Neural progenitor cell (in vitro differentiated cells): ENCODE measurements at regions not wholly inside any gene's neighbourhood (a gene's known extent, or its start where the extent isn't known, plus 50 kb on each side); places are given as distances from the start of the nearest gene placed in this dataset.
"Not testable (repeated sequence)": the region's sequence is repeated elsewhere in the genome, so short reads cannot be mapped to it uniquely, and the experiment has no call there.

Experiments
- DNase-seq: peaks from one replicate; pipeline ENCODE4 v3.0.0-alpha.2; 2016; ENCODE audit warnings: low spot score
- H2AFZ ChIP-seq: fragments of 200-600 bp; sonication (generic); replicated peaks from 2 replicates; pipeline ENCODE4 v1.6.1; 2016; ENCODE audit warnings: antibody characterized with exemption
- H3F3A ChIP-seq: fragments of 200-600 bp; sonication (generic); 2 replicates; pipeline ENCODE4 v1.6.1; 2016; ENCODE audit warnings: antibody characterized with exemption, low read depth
- H3K27ac ChIP-seq: fragments of 200-600 bp; sonication (generic); 2 replicates; pipeline ENCODE4 v1.5.1; 2016; ENCODE audit warnings: mild to moderate bottlenecking
- H3K27me3 ChIP-seq: fragments of 200-600 bp; sonication (generic); 2 replicates; pipeline ENCODE4 v1.6.1; 2016; ENCODE audit warnings: mild to moderate bottlenecking, moderate library complexity
- H3K36me3 ChIP-seq: fragments of 200-600 bp; sonication (generic); 2 replicates; pipeline ENCODE4 v1.5.1; 2016
- H3K4me1 ChIP-seq: fragments of 200-600 bp; sonication (generic); 2 replicates; pipeline ENCODE4 v1.6.1; 2016; ENCODE audit warnings: mixed run types
- H3K4me2 ChIP-seq: fragments of 200-600 bp; sonication (generic); 2 replicates; pipeline ENCODE4 v1.6.1; 2016
- H3K4me3 ChIP-seq: fragments of 200-600 bp; sonication (generic); 2 replicates; pipeline ENCODE4 v1.5.1; 2016
- H3K79me2 ChIP-seq: fragments of 200-600 bp; sonication (generic); 2 replicates; pipeline ENCODE4 v1.6.1; 2016; ENCODE audit warnings: low read depth
- H3K9ac ChIP-seq: fragments of 200-600 bp; sonication (generic); 2 replicates; pipeline ENCODE4 v1.6.1; 2016
- H3K9me3 ChIP-seq: fragments of 200-600 bp; sonication (generic); 2 replicates; pipeline ENCODE4 v1.5.1; 2016; ENCODE audit warnings: low read depth
- H4K20me1 ChIP-seq: fragments of 200-600 bp; sonication (generic); 2 replicates; pipeline ENCODE4 v1.6.1; 2016; ENCODE audit warnings: low read depth
- H3K27ac Mint-ChIP-seq: 3 replicates; pipeline ENCODE4 v1.8.0; 2021; ENCODE audit warnings: mixed read lengths
- H3K27me3 Mint-ChIP-seq: 2 replicates; pipeline ENCODE4 v1.8.0; 2022; ENCODE audit warnings: low read depth, mild to moderate bottlenecking, inconsistent platforms, moderate library complexity, mixed read lengths; ENCODE audit not compliant: insufficient read depth
- H3K36me3 Mint-ChIP-seq: 3 replicates; pipeline ENCODE4 v1.8.0; 2021; ENCODE audit warnings: mixed read lengths
- H3K4me1 Mint-ChIP-seq: 3 replicates; pipeline ENCODE4 v1.8.0; 2021; ENCODE audit warnings: mixed read lengths
- H3K4me3 Mint-ChIP-seq: 3 replicates; pipeline ENCODE4 v1.8.0; 2021; ENCODE audit warnings: mild to moderate bottlenecking, moderate library complexity, mixed read lengths
- H3K9me3 Mint-ChIP-seq: 3 replicates; pipeline ENCODE4 v1.8.0; 2020; ENCODE audit warnings: mixed read lengths
- EZH2 ChIP-seq: fragments of 200-600 bp; sonication (generic); IDR thresholded peaks from 2 replicates; pipeline ENCODE4 v1.6.1; 2017; ENCODE audit warnings: antibody characterized with exemption, mild to moderate bottlenecking, moderate library complexity
- EZH2phosphoT487 ChIP-seq: fragments of 200-600 bp; sonication (generic); IDR thresholded peaks from 2 replicates; pipeline ENCODE4 v1.6.1; 2017; ENCODE audit warnings: antibody characterized with exemption
- TF ChIP-seq, protein P1 (sequence below): fragments of 200-600 bp; sonication (generic); IDR thresholded peaks from 2 replicates; pipeline ENCODE4 v1.5.1; 2017; ENCODE audit warnings: antibody characterized with exemption, mild to moderate bottlenecking

DNA sequence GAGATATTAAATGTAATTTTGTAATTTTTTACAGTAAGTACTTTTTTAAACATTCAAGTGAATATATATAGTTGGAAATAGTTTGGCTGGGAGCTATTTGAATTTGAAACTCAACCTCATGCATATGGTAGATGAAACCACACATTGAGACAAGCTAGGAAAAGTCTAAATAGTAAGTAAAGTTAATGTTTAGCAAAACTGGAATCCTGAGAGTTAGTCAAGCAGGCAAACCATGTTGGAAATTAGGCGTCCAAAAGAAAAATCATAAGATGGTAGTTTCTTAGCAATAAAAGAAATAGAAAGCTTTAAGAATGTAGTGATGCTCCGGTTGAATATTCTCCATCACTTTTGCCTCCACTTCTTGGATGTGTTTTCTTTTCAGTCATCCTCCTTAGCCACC lies 657.1 kb upstream of the CDH10 start:
- no peaks in the 10 kb centered on the region for H3K27me3 ChIP-seq

DNA sequence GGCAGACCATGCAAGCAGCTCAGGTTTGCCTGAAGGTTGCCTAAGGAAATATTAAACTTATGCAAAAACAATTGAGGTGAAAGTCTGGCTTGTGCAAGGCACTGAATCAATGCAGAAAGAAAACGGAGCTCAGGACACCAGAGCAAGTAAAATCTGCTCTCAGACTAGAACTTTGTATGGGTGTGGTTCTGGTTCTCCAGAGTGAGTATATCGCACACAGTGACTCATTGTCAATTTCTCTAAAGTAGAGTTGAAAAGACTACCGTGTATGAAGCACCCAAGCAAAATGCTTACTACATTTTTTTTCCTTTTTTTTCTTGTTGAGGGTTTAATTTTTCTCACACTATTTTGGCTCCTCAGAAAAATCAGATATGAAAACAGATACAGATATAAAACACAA lies 650.3 kb upstream of the CDH10 start:
- Histone ChIP-seq H3K36me3 (no peaks in the 10 kb centered on the region), H3K4me3 (no peak overlapping the region), H3K9me3 (no peaks in the 10 kb centered on the region), H3K4me2 (no peak overlapping the region), H3K27me3 (no peaks in the 10 kb centered on the region), H2AFZ (peak overlapping the region; percentile 45), H3K79me2 (no peaks in the 10 kb centered on the region), H3K4me1 (no peaks in the 10 kb centered on the region), H3K27ac (no peak overlapping the region), H3F3A (no peaks in the 10 kb centered on the region), H3K9ac (no peak overlapping the region), H4K20me1 (no peaks in the 10 kb centered on the region)
- no peak overlapping the region for H3K4me3 Mint-ChIP-seq
- no peaks in the 10 kb centered on the region for H3K9me3 Mint-ChIP-seq
- DNase-seq, result no peak
- H3K27ac Mint-ChIP-seq, result no peak overlapping the region
- TF ChIP-seq EZH2, result no peak
- TF ChIP-seq, protein P1, sequence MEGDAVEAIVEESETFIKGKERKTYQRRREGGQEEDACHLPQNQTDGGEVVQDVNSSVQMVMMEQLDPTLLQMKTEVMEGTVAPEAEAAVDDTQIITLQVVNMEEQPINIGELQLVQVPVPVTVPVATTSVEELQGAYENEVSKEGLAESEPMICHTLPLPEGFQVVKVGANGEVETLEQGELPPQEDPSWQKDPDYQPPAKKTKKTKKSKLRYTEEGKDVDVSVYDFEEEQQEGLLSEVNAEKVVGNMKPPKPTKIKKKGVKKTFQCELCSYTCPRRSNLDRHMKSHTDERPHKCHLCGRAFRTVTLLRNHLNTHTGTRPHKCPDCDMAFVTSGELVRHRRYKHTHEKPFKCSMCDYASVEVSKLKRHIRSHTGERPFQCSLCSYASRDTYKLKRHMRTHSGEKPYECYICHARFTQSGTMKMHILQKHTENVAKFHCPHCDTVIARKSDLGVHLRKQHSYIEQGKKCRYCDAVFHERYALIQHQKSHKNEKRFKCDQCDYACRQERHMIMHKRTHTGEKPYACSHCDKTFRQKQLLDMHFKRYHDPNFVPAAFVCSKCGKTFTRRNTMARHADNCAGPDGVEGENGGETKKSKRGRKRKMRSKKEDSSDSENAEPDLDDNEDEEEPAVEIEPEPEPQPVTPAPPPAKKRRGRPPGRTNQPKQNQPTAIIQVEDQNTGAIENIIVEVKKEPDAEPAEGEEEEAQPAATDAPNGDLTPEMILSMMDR, result no peak
- no peak for TF ChIP-seq EZH2phosphoT487
- no peaks in the 10 kb centered on the region for H3K27me3 Mint-ChIP-seq
- H3K4me1 Mint-ChIP-seq, result no peaks in the 10 kb centered on the region
- no peaks in the 10 kb centered on the region for H3K36me3 Mint-ChIP-seq

More for the DNA sequence above, 657.1 kb upstream of the CDH10 start:
- no peak overlapping the region for H3K27ac ChIP-seq
- H3K9me3 ChIP-seq, result no peaks in the 10 kb centered on the region
- Mint-ChIP-seq H3K27ac (no peak overlapping the region), H3K9me3 (no peaks in the 10 kb centered on the region), H3K36me3 (no peaks in the 10 kb centered on the region), H3K27me3 (no peaks in the 10 kb centered on the region), H3K4me1 (no peaks in the 10 kb centered on the region), H3K4me3 (no peak overlapping the region)
- TF ChIP-seq EZH2phosphoT487 (no peak), EZH2 (no peak)
- TF ChIP-seq, protein P1, result no peak
- H3K4me3 ChIP-seq, result no peak overlapping the region
- no peaks in the 10 kb centered on the region for H4K20me1 ChIP-seq
- no peak for DNase-seq
- peak overlapping the region; percentile 56 for H2AFZ ChIP-seq
- no peaks in the 10 kb centered on the region for H3K4me1 ChIP-seq
- no peaks in the 10 kb centered on the region for H3K36me3 ChIP-seq
- no peak overlapping the region for H3K9ac ChIP-seq
- no peak overlapping the region for H3K4me2 ChIP-seq
- H3K79me2 ChIP-seq, result no peaks in the 10 kb centered on the region
- no peaks in the 10 kb centered on the region for H3F3A ChIP-seq

DNA sequence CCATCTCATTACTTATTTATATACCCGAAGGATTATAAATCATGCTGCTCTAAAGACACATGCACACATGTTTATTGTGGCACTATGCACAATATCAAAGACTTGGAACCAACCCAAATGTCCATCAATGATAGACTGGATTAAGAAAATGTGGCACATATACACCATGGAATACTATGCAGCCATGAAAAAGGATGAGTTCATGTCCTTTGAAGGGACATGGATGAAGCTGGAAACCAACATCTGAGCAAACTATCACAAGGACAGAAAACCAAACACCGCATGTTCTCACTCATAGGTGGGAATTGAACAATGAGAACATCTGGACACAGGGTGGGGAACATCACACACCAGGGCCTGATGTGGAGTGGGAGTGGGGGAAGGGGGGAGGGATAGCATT lies 645.0 kb upstream of the CDH10 start:
- not testable (repeated sequence) for H3K4me1 Mint-ChIP-seq

DNA sequence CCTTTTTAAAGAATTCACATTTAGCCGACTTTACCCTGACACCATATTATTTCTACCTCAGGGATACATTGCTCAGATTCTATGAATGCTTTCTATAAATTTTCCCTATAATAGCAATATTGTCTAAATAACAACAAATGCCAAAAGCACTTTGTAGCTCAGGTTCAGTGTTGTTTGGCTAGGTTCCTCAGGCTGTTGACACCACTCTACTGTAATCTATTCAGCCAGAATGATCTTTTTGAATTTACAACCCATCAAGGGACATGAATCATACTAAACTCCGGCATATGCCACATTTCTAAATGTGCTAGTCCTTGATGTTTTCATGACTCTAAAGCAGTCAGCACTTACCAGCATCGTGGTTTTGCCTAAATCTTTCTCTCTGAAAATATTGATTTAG lies 641.5 kb upstream of the CDH10 start:
- H3K27me3 Mint-ChIP-seq, result peaks cover 2% of the 10 kb centered on the region
- no peaks in the 10 kb centered on the region for H3K4me1 ChIP-seq
- H3K36me3 Mint-ChIP-seq, result no peaks in the 10 kb centered on the region
- H3K9ac ChIP-seq, result no peak overlapping the region
- H3K36me3 ChIP-seq, result no peaks in the 10 kb centered on the region
- H2AFZ ChIP-seq, result no peak overlapping the region
- H3K9me3 ChIP-seq, result no peaks in the 10 kb centered on the region
- H3K27ac ChIP-seq, result no peak overlapping the region
- no peaks in the 10 kb centered on the region for H3K27me3 ChIP-seq
- H3K4me1 Mint-ChIP-seq, result no peaks in the 10 kb centered on the region
- no peak for TF ChIP-seq EZH2
- TF ChIP-seq EZH2phosphoT487, result no peak
- TF ChIP-seq, protein P1, result no peak
- H3K27ac Mint-ChIP-seq, result no peak overlapping the region
- H3K4me3 ChIP-seq, result no peak overlapping the region
- no peaks in the 10 kb centered on the region for H3F3A ChIP-seq
- H4K20me1 ChIP-seq, result no peaks in the 10 kb centered on the region
- no peak overlapping the region for H3K4me3 Mint-ChIP-seq
- H3K79me2 ChIP-seq, result no peaks in the 10 kb centered on the region
- peaks cover 3% of the 10 kb centered on the region for H3K9me3 Mint-ChIP-seq
- DNase-seq, result no peak
- no peak overlapping the region for H3K4me2 ChIP-seq

More for the DNA sequence above, 645.0 kb upstream of the CDH10 start:
- H3K27me3 Mint-ChIP-seq, DNase-seq, H2AFZ ChIP-seq, H3K9me3 Mint-ChIP-seq, H3K9me3 ChIP-seq, H3K4me3 ChIP-seq, H3K79me2 ChIP-seq, H3K4me2 ChIP-seq, H3K9ac ChIP-seq, H3F3A ChIP-seq, H3K36me3 ChIP-seq, H3K27ac ChIP-seq, H4K20me1 ChIP-seq, H3K27me3 ChIP-seq, H3K27ac Mint-ChIP-seq, H3K36me3 Mint-ChIP-seq, H3K4me1 ChIP-seq, H3K4me3 Mint-ChIP-seq: not testable (repeated sequence)
